Endothelial cell (in vitro differentiated cells): ENCODE measurements at regions not wholly inside any gene's neighbourhood (a gene's known extent, or its start where the extent isn't known, plus 50 kb on each side); places are given as distances from the start of the nearest gene placed in this dataset.

Experiments
- DNase-seq: peaks from one replicate; pipeline ENCODE4 v3.0.0; 2021; ENCODE audit warnings: low spot score
- H3K27ac Mint-ChIP-seq: one replicate; pipeline ENCODE4 v1.8.0; 2021; ENCODE audit warnings: mixed read lengths, inconsistent platforms; ENCODE audit not compliant: unreplicated experiment
- H3K27me3 Mint-ChIP-seq: one replicate; pipeline ENCODE4 v1.8.0; 2021; ENCODE audit warnings: mild to moderate bottlenecking, moderate library complexity, mixed read lengths, inconsistent platforms; ENCODE audit not compliant: unreplicated experiment
- H3K36me3 Mint-ChIP-seq: one replicate; pipeline ENCODE4 v1.8.0; 2021; ENCODE audit warnings: mild to moderate bottlenecking, low read depth, mixed read lengths, inconsistent platforms; ENCODE audit not compliant: unreplicated experiment
- H3K4me1 Mint-ChIP-seq: one replicate; pipeline ENCODE4 v1.8.0; 2021; ENCODE audit warnings: mild to moderate bottlenecking, mixed read lengths, inconsistent platforms; ENCODE audit not compliant: unreplicated experiment
- H3K4me3 Mint-ChIP-seq: one replicate; pipeline ENCODE4 v1.8.0; 2021; ENCODE audit warnings: mild to moderate bottlenecking, mixed read lengths, inconsistent platforms; ENCODE audit not compliant: unreplicated experiment
- H3K9me3 Mint-ChIP-seq: one replicate; pipeline ENCODE4 v1.8.0; 2021; ENCODE audit warnings: mixed read lengths, inconsistent platforms; ENCODE audit not compliant: unreplicated experiment
- CTCF ChIP-seq: fragments of 200-600 bp; sonication (generic); IDR thresholded peaks from one replicate; pipeline ENCODE4 v1.5.0; 2021; ENCODE audit warnings: antibody characterized with exemption; ENCODE audit not compliant: unreplicated experiment

DNA sequence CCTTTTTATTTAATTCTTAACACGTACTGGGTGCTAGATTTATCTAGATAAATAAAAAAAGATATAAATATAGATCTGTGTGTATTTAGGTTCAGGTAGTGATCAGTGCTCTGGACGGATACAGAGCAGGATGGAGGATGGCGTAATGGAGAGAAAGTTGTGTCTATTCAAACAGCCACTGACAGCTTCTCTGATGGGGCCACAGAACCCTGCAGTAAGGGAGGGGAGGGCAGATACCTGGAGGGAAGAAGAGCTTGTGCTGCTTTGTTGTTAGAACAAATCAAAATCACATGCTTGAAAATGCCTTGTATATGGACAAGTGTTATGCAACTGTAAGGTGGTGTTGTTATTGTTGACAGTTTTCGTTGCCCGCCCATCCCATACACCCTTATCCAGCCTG lies 170.2 kb downstream of the UTP18 start:
- DNase-seq, result no peak
- Mint-ChIP-seq H3K27me3 (peaks cover 1% of the 10 kb centered on the region), H3K4me1 (peaks cover 13% of the 10 kb centered on the region), H3K36me3 (no peaks in the 10 kb centered on the region), H3K27ac (no peak overlapping the region), H3K4me3 (no peak overlapping the region), H3K9me3 (no peaks in the 10 kb centered on the region)
- no peak for TF ChIP-seq CTCF

DNA sequence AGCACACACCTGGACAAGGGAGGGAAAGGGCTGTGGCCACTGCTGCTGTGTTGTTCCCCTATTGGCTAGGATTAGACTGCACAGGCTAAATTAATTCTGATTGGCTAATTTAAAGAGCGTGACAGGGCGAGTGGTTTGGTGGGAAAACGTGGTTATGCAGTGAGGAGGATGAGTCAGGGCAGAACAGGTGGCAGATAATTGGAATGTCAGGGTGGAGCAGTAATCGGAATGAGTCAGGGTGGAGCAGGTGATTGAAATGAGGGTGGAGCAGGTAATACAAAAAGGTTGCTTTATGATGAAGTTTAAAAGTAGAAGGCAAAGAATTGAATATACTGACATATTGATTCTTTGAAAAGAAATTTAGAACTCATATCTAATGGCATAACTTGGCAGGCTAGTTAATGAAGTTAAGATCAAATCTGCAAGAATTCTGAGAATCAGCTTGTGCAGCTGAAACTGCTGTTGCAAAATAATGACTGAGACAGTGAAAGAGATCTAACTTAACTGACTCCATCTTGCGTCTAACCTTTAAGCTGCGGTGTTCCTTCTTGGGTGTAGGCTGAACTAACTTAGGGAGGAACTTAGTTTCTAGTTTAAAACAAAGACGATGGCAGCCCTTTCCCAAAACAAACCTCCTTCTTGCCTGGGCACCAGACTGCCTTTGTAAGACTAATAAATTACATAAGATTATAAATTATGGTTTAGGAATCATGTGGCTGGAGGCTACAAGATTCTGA lies 174.3 kb downstream of the UTP18 start:
- no peak for DNase-seq
- H3K27me3 Mint-ChIP-seq, result peaks cover 1% of the 10 kb centered on the region
- TF ChIP-seq CTCF, result no peak
- peaks cover 16% of the 10 kb centered on the region for H3K4me1 Mint-ChIP-seq
- H3K4me3 Mint-ChIP-seq, result no peak overlapping the region
- no peaks in the 10 kb centered on the region for H3K9me3 Mint-ChIP-seq
- H3K36me3 Mint-ChIP-seq, result peaks cover 5% of the 10 kb centered on the region
- no peak overlapping the region for H3K27ac Mint-ChIP-seq

DNA sequence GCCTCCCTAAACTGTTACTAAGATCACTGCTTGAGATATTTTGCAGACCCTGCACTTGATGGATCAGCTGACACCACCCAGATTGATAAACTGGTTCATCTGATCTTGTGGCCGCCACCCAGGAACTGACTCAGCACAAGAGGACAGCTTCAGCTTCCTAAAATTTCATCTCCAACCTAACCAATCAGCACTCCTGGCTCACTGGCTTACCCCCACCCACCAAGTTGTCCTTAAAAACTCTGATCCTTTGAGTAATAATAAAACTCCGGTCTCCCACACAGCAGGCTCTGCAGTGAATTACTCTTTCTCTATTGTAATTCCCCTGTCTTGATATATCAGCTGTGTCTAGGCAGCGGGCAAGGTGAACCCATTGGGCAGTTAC lies 174.8 kb downstream of the UTP18 start:
- Mint-ChIP-seq H3K27ac (no peak overlapping the region), H3K4me3 (no peak overlapping the region), H3K36me3 (peaks cover 5% of the 10 kb centered on the region), H3K9me3 (no peaks in the 10 kb centered on the region), H3K4me1 (peaks cover 21% of the 10 kb centered on the region), H3K27me3 (peaks cover 2% of the 10 kb centered on the region)
- DNase-seq, result no peak
- TF ChIP-seq CTCF, result no peak

- peaks cover 5% of the 10 kb centered on the region for H3K36me3 Mint-ChIP-seq
- peaks cover 26% of the 10 kb centered on the region for H3K4me1 Mint-ChIP-seq
- peak; percentile 33 for TF ChIP-seq CTCF
- no peaks in the 10 kb centered on the region for H3K9me3 Mint-ChIP-seq
- H3K4me3 Mint-ChIP-seq, result no peak overlapping the region
- peak; percentile 64 for DNase-seq
- H3K27ac Mint-ChIP-seq, result no peak overlapping the region
- peaks cover 5% of the 10 kb centered on the region for H3K27me3 Mint-ChIP-seq
These were observed 175.3 kb downstream of the UTP18 start for GRCh38 chr17:51435641-51436091.

GRCh38 chr17:51439395-51440229 lies 179.3 kb downstream of the UTP18 start:
- peak; percentile 28 for DNase-seq
- Mint-ChIP-seq H3K4me3 (peak overlapping the region; percentile 57), H3K27me3 (peaks cover 6% of the 10 kb centered on the region), H3K4me1 (peaks cover 27% of the 10 kb centered on the region), H3K9me3 (no peaks in the 10 kb centered on the region), H3K36me3 (peaks cover 5% of the 10 kb centered on the region), H3K27ac (peak overlapping the region; percentile 88)
- TF ChIP-seq CTCF, result no peak
